RWPE1 (cell line): ENCODE measurements at regions not wholly inside any gene's neighbourhood (a gene's known extent, or its start where the extent isn't known, plus 50 kb on each side); places are given as distances from the start of the nearest gene placed in this dataset.

Experiments
- CTCF ChIA-PET: fragments of 350-600 bp; sonication (Branson Sonifier 250); formaldehyde crosslinking; extraction: SDS; loops from one replicate; lab custom pipeline; 2021; lab: Yijun Ruan, JAX
- POLR2A ChIA-PET: fragments of 400-600 bp; formaldehyde crosslinking; extraction: SDS; loops from one replicate; lab custom pipeline; 2020; ENCODE audit warnings: antibody characterized with exemption; ENCODE audit not compliant: low non-redundant PET; lab: Yijun Ruan, JAX
- DNase-seq: peaks from one replicate; pipeline ENCODE4 v3.0.0; 2012; ENCODE audit warnings: low spot score
- H3K27ac ChIP-seq: fragments of 450-650 bp; 2 replicates; pipeline ENCODE4 v1.5.1; 2017
- TF ChIP-seq, protein P1 (sequence below): fragments of 450-650 bp; conservative IDR thresholded peaks from 2 replicates; pipeline ENCODE4 v1.5.1; 2017; ENCODE audit warnings: low read depth, mild to moderate bottlenecking

DNA sequence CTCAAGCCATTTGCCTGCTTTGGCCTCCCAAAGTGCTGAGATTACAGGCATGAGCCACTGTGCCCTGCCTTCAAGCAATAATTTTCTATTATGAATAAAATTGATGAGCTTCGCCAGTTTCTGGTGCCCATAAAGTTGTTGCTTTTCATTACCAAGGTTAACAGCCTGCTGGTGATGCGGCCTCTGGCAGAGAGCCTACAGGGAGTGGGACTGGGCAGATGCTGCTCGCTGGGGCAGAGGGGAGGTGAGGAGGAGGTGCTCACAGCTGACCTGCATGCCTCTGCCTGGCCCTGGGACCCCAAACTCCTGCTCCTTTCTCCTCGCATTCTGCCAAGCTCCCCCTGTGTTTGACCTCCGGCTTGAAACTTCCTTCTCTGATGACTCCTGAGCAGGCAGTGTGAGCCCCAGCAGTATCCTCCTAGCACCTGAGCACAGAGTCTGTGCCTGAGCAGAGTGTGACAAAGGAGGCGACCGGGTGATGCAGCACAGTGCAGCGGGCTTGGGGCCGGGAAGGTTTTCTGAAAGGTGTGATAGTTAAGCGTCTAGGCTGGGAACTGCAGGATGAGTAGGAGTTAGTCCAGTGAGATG, 56.1 kb upstream of the B3GAT1 start:
- H3K27ac ChIP-seq, result no peak overlapping the region
- ChIA-PET CTCF (no interaction called here), POLR2A (no interaction called here)
- DNase-seq, result no peak
- TF ChIP-seq, protein P1, sequence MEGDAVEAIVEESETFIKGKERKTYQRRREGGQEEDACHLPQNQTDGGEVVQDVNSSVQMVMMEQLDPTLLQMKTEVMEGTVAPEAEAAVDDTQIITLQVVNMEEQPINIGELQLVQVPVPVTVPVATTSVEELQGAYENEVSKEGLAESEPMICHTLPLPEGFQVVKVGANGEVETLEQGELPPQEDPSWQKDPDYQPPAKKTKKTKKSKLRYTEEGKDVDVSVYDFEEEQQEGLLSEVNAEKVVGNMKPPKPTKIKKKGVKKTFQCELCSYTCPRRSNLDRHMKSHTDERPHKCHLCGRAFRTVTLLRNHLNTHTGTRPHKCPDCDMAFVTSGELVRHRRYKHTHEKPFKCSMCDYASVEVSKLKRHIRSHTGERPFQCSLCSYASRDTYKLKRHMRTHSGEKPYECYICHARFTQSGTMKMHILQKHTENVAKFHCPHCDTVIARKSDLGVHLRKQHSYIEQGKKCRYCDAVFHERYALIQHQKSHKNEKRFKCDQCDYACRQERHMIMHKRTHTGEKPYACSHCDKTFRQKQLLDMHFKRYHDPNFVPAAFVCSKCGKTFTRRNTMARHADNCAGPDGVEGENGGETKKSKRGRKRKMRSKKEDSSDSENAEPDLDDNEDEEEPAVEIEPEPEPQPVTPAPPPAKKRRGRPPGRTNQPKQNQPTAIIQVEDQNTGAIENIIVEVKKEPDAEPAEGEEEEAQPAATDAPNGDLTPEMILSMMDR, result no peak

DNA sequence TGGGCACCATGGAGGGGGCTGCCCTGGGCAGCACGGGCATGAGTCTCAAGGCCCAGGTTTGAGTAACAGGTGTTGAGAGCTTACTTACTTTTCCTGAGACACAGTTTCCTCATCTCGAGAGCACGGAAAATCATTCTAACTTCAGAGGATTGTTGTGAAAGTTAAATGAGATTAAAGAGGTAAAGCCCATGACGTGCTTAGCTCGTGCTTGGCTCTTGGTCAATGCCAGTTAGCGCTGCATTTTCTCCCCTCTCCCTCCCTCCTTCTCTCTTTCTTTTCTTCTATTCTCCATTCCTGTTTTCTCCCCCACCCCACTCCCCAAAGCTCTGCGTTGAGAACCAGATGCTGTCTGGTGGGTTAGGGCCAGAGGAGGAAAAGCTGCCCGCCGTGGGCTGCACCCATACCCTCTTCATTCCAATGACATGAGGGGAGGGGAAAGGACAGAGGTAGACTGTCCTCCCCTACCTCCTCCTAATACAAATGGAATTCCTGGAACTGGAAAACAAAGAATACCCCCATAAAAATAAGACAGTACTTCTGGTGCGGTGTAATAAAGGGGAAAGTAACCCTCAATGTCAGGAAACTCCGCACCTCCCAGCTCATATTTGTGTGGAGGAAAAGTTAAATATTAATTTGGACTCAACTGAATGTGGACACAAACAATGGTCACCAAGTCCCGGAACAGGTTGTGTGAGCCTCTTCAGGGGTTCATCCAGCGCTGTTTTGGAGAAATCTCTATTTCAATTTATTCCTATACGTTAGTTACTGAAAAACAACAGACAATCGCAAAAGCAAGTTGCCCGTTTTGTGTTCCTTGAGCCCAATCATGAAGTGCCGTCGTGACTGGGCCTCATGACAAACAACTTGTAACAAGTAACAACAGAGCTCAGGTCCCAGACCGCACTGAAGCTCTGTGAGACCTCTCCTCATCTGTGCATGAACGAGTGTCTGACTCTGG, 54.8 kb upstream of the B3GAT1 start:
- no peak for DNase-seq
- H3K27ac ChIP-seq, result no peak overlapping the region
- TF ChIP-seq, protein P1, result no peak
- ChIA-PET POLR2A (no interaction called here), CTCF (no interaction called here)

GRCh38 chr11:134466156-134466555, 54.1 kb upstream of the B3GAT1 start:
- POLR2A ChIA-PET, result no interaction called here
- no peak for DNase-seq
- CTCF ChIA-PET, result interaction anchor here (0.5 to 0.6 kb wide), 2 partner anchors 12 to 114 kb away, joined by 3 to 4 read pairs; no protein-coding TSS in a partner anchor
- TF ChIP-seq, protein P1, result no peak
- no peak overlapping the region for H3K27ac ChIP-seq

DNA sequence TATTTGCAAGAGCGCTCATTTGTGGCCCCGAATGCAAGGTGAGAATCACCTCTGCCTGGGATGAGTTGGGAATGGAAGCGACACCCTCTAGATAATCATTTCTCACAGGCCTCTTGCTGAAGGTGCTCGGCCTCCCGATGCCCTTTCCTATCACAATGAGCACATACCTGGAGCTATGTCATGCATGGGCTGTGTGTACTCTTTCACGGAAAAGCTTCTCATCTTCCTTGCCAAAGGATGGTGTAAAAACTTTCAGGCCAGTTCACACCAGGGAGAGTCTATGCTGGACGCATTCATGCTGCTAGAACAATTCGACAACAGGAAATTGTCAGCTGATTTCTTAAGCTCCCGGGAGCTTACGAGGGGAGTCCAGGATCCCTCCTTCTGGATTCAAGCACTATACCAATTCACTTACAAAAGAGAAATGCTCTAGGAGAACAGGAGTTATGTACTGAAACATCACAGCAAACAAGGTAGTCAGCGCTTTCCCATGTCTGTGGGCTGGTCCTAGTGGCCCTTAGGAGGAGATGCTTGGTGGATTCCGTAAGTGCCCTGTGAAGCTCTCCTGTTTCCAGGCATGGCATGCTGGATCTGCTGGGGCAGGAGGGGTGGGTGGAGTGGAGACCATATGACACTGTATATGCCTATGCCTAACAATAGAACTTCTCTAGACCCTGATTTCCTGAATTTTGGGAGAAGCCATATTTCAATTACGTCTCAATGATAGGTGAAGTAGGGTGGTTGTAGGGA, 53.1 kb upstream of the B3GAT1 start:
- no peak overlapping the region for H3K27ac ChIP-seq
- CTCF ChIA-PET, result no interaction called here
- DNase-seq, result no peak
- POLR2A ChIA-PET, result no interaction called here
- TF ChIP-seq, protein P1, result no peak

- TF ChIP-seq, protein P1, result no peak
- ChIA-PET CTCF (interaction anchor here (0.6 kb wide), 1 partner anchor 193 kb away, joined by 5 read pairs; no protein-coding TSS in a partner anchor), POLR2A (no interaction called here)
- no peak for DNase-seq
- no peak overlapping the region for H3K27ac ChIP-seq
Measured at GRCh38 chr11:134464196-134464595, 52.2 kb upstream of the B3GAT1 start.

- ChIA-PET CTCF (interaction anchor here (0.6 kb wide), 1 partner anchor 194 kb away, joined by 5 read pairs; no protein-coding TSS in a partner anchor), POLR2A (interaction anchor here (0.7 kb wide), 1 partner anchor 1965 kb away, joined by 3 read pairs; no protein-coding TSS in a partner anchor)
- no peak overlapping the region for H3K27ac ChIP-seq
- TF ChIP-seq, protein P1, result no peak
- no peak for DNase-seq
Measured at GRCh38 chr11:134463716-134464115, 51.7 kb upstream of the B3GAT1 start.
